HCT116 (cell line): ENCODE measurements at regions not wholly inside any gene's neighbourhood (a gene's known extent, or its start where the extent isn't known, plus 50 kb on each side); places are given as distances from the start of the nearest gene placed in this dataset.

ENCODE experiments used
- ATAC-seq: fragments of 200-7000 bp; cut with Tn5 transposase; 2 replicates; pipeline ENCODE4 v1.9.1; 2020; ENCODE audit warnings: mild to moderate bottlenecking, moderate library complexity
- BruUV-seq: library from RNA; stranded (reverse); fragments of 400-500 nt; replicated peaks from 2 replicates; lab custom pipeline; 2021; lab: Mats Ljungman, UMichigan
- CTCF ChIA-PET: fragments of 300-600 bp; sonication (Branson Sonifier 250); formaldehyde crosslinking; loops from one replicate; lab custom pipeline; 2021; ENCODE audit warnings: antibody characterized with exemption; lab: Charles Lee
- POLR2A ChIA-PET: fragments of 300-600, 350-600 bp; sonication (Branson Sonifier 250); formaldehyde crosslinking; loops from one replicate; lab custom pipeline; 2021; ENCODE audit warnings: antibody characterized with exemption; lab: Charles Lee
- RAD21 ChIA-PET, 2 experiments: fragments of 300-600 bp; sonication (Branson Sonifier 250); formaldehyde crosslinking; loops; one replicate each; lab custom pipeline; 2023; ENCODE audit warnings: low total read pairs in 2 of 2; ENCODE audit not compliant: uncharacterized antibody in 2 of 2, unreplicated experiment in 2 of 2, low non-redundant PET in 1 of 2; lab: Charles Lee
- DNase-seq: peaks from one replicate; pipeline ENCODE4 v3.0.0-alpha.2; 2010; ENCODE audit warnings: low read depth, low spot score
- H2AFZ ChIP-seq: fragments of 200-600 bp; shearing (Covaris generic), sonication (generic); 2 replicates; pipeline ENCODE4 v1.6.1; 2017; ENCODE audit warnings: low read depth, mixed run types, mixed read lengths, antibody characterized with exemption, low read length; ENCODE audit not compliant: poor library complexity, severe bottlenecking
- H3K27ac ChIP-seq: 2 replicates; pipeline ENCODE4 v1.5.1; 2012; ENCODE audit warnings: low read depth, low read length
- H3K27me3 ChIP-seq: fragments of 200-600 bp; sonication (generic); 2 replicates; pipeline ENCODE4 v1.6.1; 2016; ENCODE audit warnings: mixed run types, low read length, mixed read lengths; ENCODE audit not compliant: insufficient read depth
- H3K36me3 ChIP-seq, 2 experiments: fragments of 200-500 bp in 1 of 2; fragments of 200-600 bp in 1 of 2; sonication (Bioruptor generic) in 1 of 2; sonication (generic) in 1 of 2; 2 replicates each; pipeline versions ENCODE4 v1.5.1 to v1.6.1; 2014 to 2016; ENCODE audit warnings: low read length in 2 of 2, inconsistent platforms in 1 of 2, mixed read lengths in 1 of 2, mixed run types in 1 of 2; ENCODE audit not compliant: insufficient read depth in 2 of 2, control insufficient read depth in 1 of 2
- H3K4me1 ChIP-seq, 2 experiments: fragments of 200-600 bp in 1 of 2; sonication (generic) in 1 of 2; 2 replicates each; pipeline versions ENCODE4 v1.5.1 to v1.6.1; 2012 to 2017; ENCODE audit warnings: low read length in 2 of 2, inconsistent platforms in 1 of 2, mild to moderate bottlenecking in 1 of 2, mixed read lengths in 1 of 2, mixed run types in 1 of 2, moderate library complexity in 1 of 2; ENCODE audit not compliant: insufficient read depth in 2 of 2, control insufficient read depth in 1 of 2
- H3K4me2 ChIP-seq: fragments of 200-600 bp; sonication (generic); 2 replicates; pipeline ENCODE4 v1.6.1; 2017; ENCODE audit warnings: mixed run types, low read length, mixed read lengths
- H3K4me3 ChIP-seq, 2 experiments: fragments of 200-600 bp in 1 of 2; sonication (generic) in 1 of 2; replicated peaks in 1 of 2; 2 replicates each; pipeline ENCODE4 v1.5.1; 2011 to 2016; ENCODE audit warnings: low read length in 2 of 2, control low read depth in 1 of 2, low read depth in 1 of 2, mild to moderate bottlenecking in 1 of 2, mixed read lengths in 1 of 2, mixed run types in 1 of 2
- H3K79me2 ChIP-seq: fragments of 200-600 bp; sonication (generic); 2 replicates; pipeline ENCODE4 v1.6.1; 2017; ENCODE audit warnings: mild to moderate bottlenecking, mixed run types, low read length, moderate library complexity, mixed read lengths; ENCODE audit not compliant: insufficient read depth
- H3K9ac ChIP-seq: fragments of 200-600 bp; sonication (generic); 2 replicates; pipeline ENCODE4 v1.6.1; 2016; ENCODE audit warnings: low read length, mixed read lengths
- H3K9me2 ChIP-seq: fragments of 200-600 bp; sonication (generic), shearing (Covaris generic); 2 replicates; pipeline ENCODE4 v1.6.1; 2017; ENCODE audit warnings: mixed run types, mild to moderate bottlenecking, moderate library complexity; ENCODE audit not compliant: insufficient read depth
- H3K9me3 ChIP-seq, 2 experiments: fragments of 200-500 bp in 1 of 2; fragments of 200-600 bp in 1 of 2; sonication (Bioruptor generic) in 1 of 2; sonication (generic) in 1 of 2; 2 replicates each; pipeline ENCODE4 v1.6.1; 2014 to 2017; ENCODE audit warnings: low read length in 2 of 2, mixed read lengths in 2 of 2, inconsistent platforms in 1 of 2, low read depth in 1 of 2, mild to moderate bottlenecking in 1 of 2, mixed run types in 1 of 2, moderate library complexity in 1 of 2; ENCODE audit not compliant: control insufficient read depth in 1 of 2, insufficient read depth in 1 of 2
- H4K20me1 ChIP-seq: fragments of 200-600 bp; sonication (generic), shearing (Covaris generic); 2 replicates; pipeline ENCODE4 v1.6.1; 2017; ENCODE audit warnings: mixed run types, mild to moderate bottlenecking, moderate library complexity; ENCODE audit not compliant: insufficient read depth
- CBX3 ChIP-seq: IDR thresholded peaks from 2 replicates; pipeline ENCODE4 v1.6.1; 2012; ENCODE audit warnings: low read depth
- CEBPB ChIP-seq: IDR thresholded peaks from 2 replicates; pipeline ENCODE4 v1.6.1; 2012; ENCODE audit warnings: low read depth
- CTCF ChIP-seq, 3 experiments: fragments of 200-600 bp in 1 of 3; sonication (generic) in 1 of 3; IDR thresholded peaks in 2 of 3; conservative IDR thresholded peaks in 1 of 3; 2 replicates each; pipeline ENCODE4 v1.5.1; 2012 to 2017; ENCODE audit warnings: low read depth in 2 of 3, low read length in 2 of 3, antibody characterized with exemption in 1 of 3, borderline replicate concordance in 1 of 3, control low read depth in 1 of 3, mild to moderate bottlenecking in 1 of 3, mixed read lengths in 1 of 3, mixed run types in 1 of 3, moderate library complexity in 1 of 3; ENCODE audit not compliant: insufficient read depth in 1 of 3
- EGR1 ChIP-seq: IDR thresholded peaks from 2 replicates; pipeline ENCODE4 v1.6.1; 2012; ENCODE audit warnings: low read depth
- ELF1 ChIP-seq: IDR thresholded peaks from 2 replicates; pipeline ENCODE4 v1.6.1; 2012; ENCODE audit warnings: low read depth, borderline replicate concordance
- EZH2 ChIP-seq: fragments of 200-600 bp; sonication (generic); IDR thresholded peaks from 2 replicates; pipeline ENCODE4 v1.6.1; 2017; ENCODE audit warnings: antibody characterized with exemption, mixed run types
- EZH2phosphoT487 ChIP-seq: fragments of 200-600 bp; IDR thresholded peaks from 2 replicates; pipeline ENCODE4 v1.6.1; 2018; ENCODE audit warnings: antibody characterized with exemption, borderline replicate concordance
- FOSL1 ChIP-seq: IDR thresholded peaks from 2 replicates; pipeline ENCODE4 v1.6.1; 2012; ENCODE audit warnings: low read depth
- JUND ChIP-seq: IDR thresholded peaks from 2 replicates; pipeline ENCODE4 v1.6.1; 2012
- POLR2A ChIP-seq: IDR thresholded peaks from 2 replicates; pipeline ENCODE4 v1.7.0; 2011; ENCODE audit warnings: borderline replicate concordance; ENCODE audit not compliant: insufficient read depth, insufficient read length; ENCODE audit errors: extremely low read depth
- SIN3A ChIP-seq: IDR thresholded peaks from 2 replicates; pipeline ENCODE4 v1.6.1; 2012; ENCODE audit warnings: low read depth
- SP1 ChIP-seq: IDR thresholded peaks from 2 replicates; pipeline ENCODE4 v1.6.1; 2012; ENCODE audit warnings: low read depth
- SRF ChIP-seq: IDR thresholded peaks from 2 replicates; pipeline ENCODE4 v1.6.1; 2012; ENCODE audit warnings: low read depth
- TCF7L2 ChIP-seq: IDR thresholded peaks from 2 replicates; pipeline ENCODE4 v1.7.0; 2011; ENCODE audit warnings: borderline replicate concordance, inconsistent platforms; ENCODE audit not compliant: insufficient read depth, insufficient read length; ENCODE audit errors: extremely low read depth
- ZFX ChIP-seq: fragments of 450-650 bp; IDR thresholded peaks from 2 replicates; pipeline ENCODE4 v1.6.1; 2017
- ZNF274 ChIP-seq: fragments of 200-500 bp; sonication (Bioruptor generic); IDR thresholded peaks from 2 replicates; pipeline ENCODE4 v1.6.1; 2014; ENCODE audit warnings: mild to moderate bottlenecking, low read depth, low read length, inconsistent platforms
- intact Hi-C: fragments of 100-400 bp; cut with micrococcal nuclease; formaldehyde crosslinking; loops from 2 replicates; pipeline ENCODE4 v1.10.0; 2022
- TF ChIP-seq, protein P1 (sequence below): IDR thresholded peaks from 2 replicates; pipeline ENCODE4 v1.6.1; 2011; ENCODE audit warnings: mild to moderate bottlenecking, low read length, moderate library complexity; ENCODE audit not compliant: insufficient replicate concordance; ENCODE audit errors: extremely low read depth
- TF ChIP-seq, protein P2 (sequence below): IDR thresholded peaks from 2 replicates; pipeline ENCODE4 v1.6.1; 2012

- TF ChIP-seq POLR2A (no peak), CBX3 (no peak), ZFX (no peak), FOSL1 (no peak), SIN3A (no peak), CEBPB (no peak), TCF7L2 (no peak), JUND (no peak), EZH2 (no peak), SRF (no peak), EZH2phosphoT487 (no peak), EGR1 (no peak), SP1 (no peak), ZNF274 (no peak), CTCF (IDR thresholded peaks at IDR 0.05 in 2 of 3, conservative IDR thresholded peaks at IDR 0.05 in 1 of 3; ENCODE audit: borderline replicate concordance in 1 of 3, insufficient read depth in 1 of 3, low read depth in 2 of 3, low read length in 2 of 3) (no peak), ELF1 (no peak)
- TF ChIP-seq, protein P1, sequence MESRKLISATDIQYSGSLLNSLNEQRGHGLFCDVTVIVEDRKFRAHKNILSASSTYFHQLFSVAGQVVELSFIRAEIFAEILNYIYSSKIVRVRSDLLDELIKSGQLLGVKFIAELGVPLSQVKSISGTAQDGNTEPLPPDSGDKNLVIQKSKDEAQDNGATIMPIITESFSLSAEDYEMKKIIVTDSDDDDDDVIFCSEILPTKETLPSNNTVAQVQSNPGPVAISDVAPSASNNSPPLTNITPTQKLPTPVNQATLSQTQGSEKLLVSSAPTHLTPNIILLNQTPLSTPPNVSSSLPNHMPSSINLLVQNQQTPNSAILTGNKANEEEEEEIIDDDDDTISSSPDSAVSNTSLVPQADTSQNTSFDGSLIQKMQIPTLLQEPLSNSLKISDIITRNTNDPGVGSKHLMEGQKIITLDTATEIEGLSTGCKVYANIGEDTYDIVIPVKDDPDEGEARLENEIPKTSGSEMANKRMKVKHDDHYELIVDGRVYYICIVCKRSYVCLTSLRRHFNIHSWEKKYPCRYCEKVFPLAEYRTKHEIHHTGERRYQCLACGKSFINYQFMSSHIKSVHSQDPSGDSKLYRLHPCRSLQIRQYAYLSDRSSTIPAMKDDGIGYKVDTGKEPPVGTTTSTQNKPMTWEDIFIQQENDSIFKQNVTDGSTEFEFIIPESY = no peak
- TF ChIP-seq, protein P2, sequence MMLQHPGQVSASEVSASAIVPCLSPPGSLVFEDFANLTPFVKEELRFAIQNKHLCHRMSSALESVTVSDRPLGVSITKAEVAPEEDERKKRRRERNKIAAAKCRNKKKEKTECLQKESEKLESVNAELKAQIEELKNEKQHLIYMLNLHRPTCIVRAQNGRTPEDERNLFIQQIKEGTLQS = no peak
- Histone ChIP-seq H3K9me3 (no peaks in the 10 kb centered on the region), H3K27me3 (peaks cover 35% of the 10 kb centered on the region), H3K79me2 (no peaks in the 10 kb centered on the region), H3K9ac (no peak overlapping the region), H3K4me1 (no peaks in the 10 kb centered on the region), H3K27ac (no peak overlapping the region), H2AFZ (no peak overlapping the region), H3K9me2 (no peaks in the 10 kb centered on the region), H3K4me3 (no peak overlapping the region), H4K20me1 (no peaks in the 10 kb centered on the region), H3K4me2 (no peak overlapping the region), H3K36me3 (no peaks in the 10 kb centered on the region)
- DNase-seq = no peak
- CTCF ChIA-PET = no interaction called here
- intact Hi-C loops = no loop called here
- BruUV-seq = no TSS peak
- ATAC-seq = no peak
- POLR2A ChIA-PET = no interaction called here
- RAD21 ChIA-PET = no interaction called here
Observed at GRCh38 chr13:111646456-111646855, 326.0 kb downstream of the TEX29 start.
